H1 (cell line): ENCODE measurements at regions not wholly inside any gene's neighbourhood (a gene's known extent, or its start where the extent isn't known, plus 50 kb on each side); places are given as distances from the start of the nearest gene placed in this dataset.

Source experiments
- ATF2 ChIP-seq: IDR thresholded peaks from 2 replicates; pipeline ENCODE4 v1.6.1; 2012; ENCODE audit warnings: low read length, inconsistent platforms
- CTCF ChIP-seq, 3 experiments: IDR thresholded peaks; 1 replicate in 2 of 3; 2 replicates in 1 of 3; pipeline versions ENCODE4 v1.5.1 to v1.6.1; 2011; ENCODE audit warnings: low read length in 3 of 3, mild to moderate bottlenecking in 3 of 3, inconsistent platforms in 2 of 3, low read depth in 1 of 3, moderate library complexity in 1 of 3; ENCODE audit not compliant: insufficient read depth in 1 of 3; ENCODE audit errors: control extremely low read depth in 1 of 3
- EP300 ChIP-seq, 2 experiments: IDR thresholded peaks; 1 replicate in 1 of 2; 2 replicates in 1 of 2; pipeline ENCODE4 v1.6.1; 2011 to 2012; ENCODE audit warnings: low read depth in 2 of 2, low read length in 2 of 2, mild to moderate bottlenecking in 2 of 2, borderline replicate concordance in 1 of 2, inconsistent platforms in 1 of 2, moderate library complexity in 1 of 2
- EZH2 ChIP-seq: fragments of 200-600 bp; sonication (generic); IDR thresholded peaks from 2 replicates; pipeline ENCODE4 v1.7.1; 2012; ENCODE audit warnings: low read depth, mild to moderate bottlenecking, moderate library complexity, low read length, inconsistent platforms; ENCODE audit not compliant: severe bottlenecking
- JUN ChIP-seq: IDR thresholded peaks from 2 replicates; pipeline ENCODE4 v1.6.1; 2011; ENCODE audit warnings: low read depth, mild to moderate bottlenecking, improper control_type of control experiment, low read length
- MAX ChIP-seq: IDR thresholded peaks from 2 replicates; pipeline ENCODE4 v1.6.1; 2012; ENCODE audit warnings: inconsistent platforms
- NRF1 ChIP-seq: IDR thresholded peaks from 2 replicates; pipeline ENCODE4 v1.6.1; 2011; ENCODE audit warnings: mild to moderate bottlenecking, low read depth, low read length, improper control_type of control experiment
- POLR2A ChIP-seq, 2 experiments: IDR thresholded peaks; 1 replicate in 1 of 2; 2 replicates in 1 of 2; pipeline ENCODE4 v1.6.1; 2011; ENCODE audit warnings: low read depth in 2 of 2, low read length in 2 of 2, mild to moderate bottlenecking in 2 of 2; ENCODE audit errors: control extremely low read depth in 1 of 2
- POLR2AphosphoS5 ChIP-seq: IDR thresholded peaks from 2 replicates; pipeline ENCODE4 v1.6.1; 2011; ENCODE audit warnings: low read depth, low read length
- RAD21 ChIP-seq, 2 experiments: IDR thresholded peaks in 1 of 2; conservative IDR thresholded peaks in 1 of 2; 2 replicates each; pipeline ENCODE4 v1.6.1; 2011; ENCODE audit warnings: low read depth in 2 of 2, low read length in 2 of 2, improper control_type of control experiment in 1 of 2, inconsistent platforms in 1 of 2, mild to moderate bottlenecking in 1 of 2, moderate library complexity in 1 of 2
- SIX5 ChIP-seq: IDR thresholded peaks from 2 replicates; pipeline ENCODE4 v1.6.1; 2011; ENCODE audit warnings: mild to moderate bottlenecking, low read depth, low read length
- TCF12 ChIP-seq: IDR thresholded peaks from 2 replicates; pipeline ENCODE4 v1.6.1; 2011; ENCODE audit warnings: low read depth, mild to moderate bottlenecking, low read length
- USF2 ChIP-seq: IDR thresholded peaks from 2 replicates; pipeline ENCODE4 v1.6.1; 2011; ENCODE audit warnings: low read length, improper control_type of control experiment

- TF ChIP-seq NRF1 (no peak), POLR2AphosphoS5 (no peak), CTCF (IDR thresholded peaks at IDR 0.05; ENCODE audit: control extremely low read depth in 1 of 3, insufficient read depth in 1 of 3, low read depth in 1 of 3, low read length in 3 of 3) (no peak), ATF2 (no peak), JUN (no peak), EZH2 (no peak), MAX (no peak), USF2 (no peak), POLR2A (IDR thresholded peaks at IDR 0.05; ENCODE audit: control extremely low read depth in 1 of 2, low read depth in 2 of 2, low read length in 2 of 2) (no peak), EP300 (IDR thresholded peaks at IDR 0.05; ENCODE audit: borderline replicate concordance in 1 of 2, low read depth in 2 of 2, low read length in 2 of 2) (no peak), RAD21 (IDR thresholded peaks at IDR 0.05 in 1 of 2, conservative IDR thresholded peaks at IDR 0.05 in 1 of 2; ENCODE audit: low read depth in 2 of 2, low read length in 2 of 2) (no peak), SIX5 (no peak), TCF12 (no peak)
These were observed 102.0 kb downstream of the FSCB start for GRCh38 chr14:44405011-44405486.
